HEK293 (cell line): ENCODE measurements at regions not wholly inside any gene's neighbourhood (a gene's known extent, or its start where the extent isn't known, plus 50 kb on each side); places are given as distances from the start of the nearest gene placed in this dataset.

ENCODE experiments used
- ZNF138 ChIP-seq: fragments of 450-650 bp; formaldehyde crosslinking; IDR thresholded peaks from 2 replicates; pipeline ENCODE4 v1.5.1; 2016; ENCODE audit warnings: missing biosample characterization, missing genetic modification characterization, borderline replicate concordance
- ZNF335 ChIP-seq: fragments of 450-650 bp; formaldehyde crosslinking; conservative IDR thresholded peaks from 2 replicates; pipeline ENCODE4 v1.5.1; 2016; ENCODE audit warnings: missing biosample characterization, missing genetic modification characterization
- ZNF354C ChIP-seq: fragments of 450-650 bp; formaldehyde crosslinking; IDR thresholded peaks from 2 replicates; pipeline ENCODE4 v1.5.1; 2016; ENCODE audit warnings: missing biosample characterization, missing genetic modification characterization, low read depth, borderline replicate concordance
- TF ChIP-seq, protein P1 (sequence below): fragments of 450-650 bp; formaldehyde crosslinking; IDR thresholded peaks from 2 replicates; pipeline ENCODE4 v1.5.1; 2016; ENCODE audit warnings: missing biosample characterization, missing genetic modification characterization
- TF ChIP-seq, protein P2 (sequence below): fragments of 450-650 bp; formaldehyde crosslinking; IDR thresholded peaks from 2 replicates; pipeline ENCODE4 v1.5.1; 2016; ENCODE audit warnings: missing biosample characterization, missing genetic modification characterization
- TF ChIP-seq, protein P3 (sequence below): fragments of 450-650 bp; formaldehyde crosslinking; IDR thresholded peaks from 2 replicates; pipeline ENCODE4 v1.5.1; 2016; ENCODE audit warnings: missing biosample characterization, missing genetic modification characterization
- TF ChIP-seq, protein P4 (sequence below): fragments of 450-650 bp; formaldehyde crosslinking; IDR thresholded peaks from 2 replicates; pipeline ENCODE4 v1.5.1; 2016; ENCODE audit warnings: missing biosample characterization, missing genetic modification characterization
- TF ChIP-seq, protein P5 (sequence below): fragments of 450-650 bp; formaldehyde crosslinking; IDR thresholded peaks from 2 replicates; pipeline ENCODE4 v1.5.1; 2016; ENCODE audit warnings: missing biosample characterization, missing genetic modification characterization

DNA sequence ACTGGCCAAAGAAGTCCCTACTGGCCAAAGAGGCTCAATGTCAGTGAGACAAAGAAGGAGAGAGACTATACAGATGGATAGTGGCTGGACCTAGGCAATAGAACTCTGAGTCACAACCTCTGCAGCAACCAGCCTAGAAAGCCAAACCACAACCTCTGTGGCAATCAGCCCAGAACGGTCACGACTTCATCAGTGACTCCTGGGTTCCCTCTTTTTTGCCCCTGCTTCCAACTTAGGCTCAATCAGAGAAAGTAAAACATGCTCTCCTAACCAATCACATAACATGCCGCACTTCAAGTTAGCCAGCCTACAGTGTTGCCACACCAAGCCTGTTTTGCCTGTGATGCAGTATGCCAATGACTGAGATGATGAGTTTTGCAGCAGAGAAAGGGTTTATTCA lies 203.4 kb downstream of the ANAPC10 start:
- TF ChIP-seq, protein P1, sequence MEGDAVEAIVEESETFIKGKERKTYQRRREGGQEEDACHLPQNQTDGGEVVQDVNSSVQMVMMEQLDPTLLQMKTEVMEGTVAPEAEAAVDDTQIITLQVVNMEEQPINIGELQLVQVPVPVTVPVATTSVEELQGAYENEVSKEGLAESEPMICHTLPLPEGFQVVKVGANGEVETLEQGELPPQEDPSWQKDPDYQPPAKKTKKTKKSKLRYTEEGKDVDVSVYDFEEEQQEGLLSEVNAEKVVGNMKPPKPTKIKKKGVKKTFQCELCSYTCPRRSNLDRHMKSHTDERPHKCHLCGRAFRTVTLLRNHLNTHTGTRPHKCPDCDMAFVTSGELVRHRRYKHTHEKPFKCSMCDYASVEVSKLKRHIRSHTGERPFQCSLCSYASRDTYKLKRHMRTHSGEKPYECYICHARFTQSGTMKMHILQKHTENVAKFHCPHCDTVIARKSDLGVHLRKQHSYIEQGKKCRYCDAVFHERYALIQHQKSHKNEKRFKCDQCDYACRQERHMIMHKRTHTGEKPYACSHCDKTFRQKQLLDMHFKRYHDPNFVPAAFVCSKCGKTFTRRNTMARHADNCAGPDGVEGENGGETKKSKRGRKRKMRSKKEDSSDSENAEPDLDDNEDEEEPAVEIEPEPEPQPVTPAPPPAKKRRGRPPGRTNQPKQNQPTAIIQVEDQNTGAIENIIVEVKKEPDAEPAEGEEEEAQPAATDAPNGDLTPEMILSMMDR (tag by site-specific recombination): no peak
- TF ChIP-seq, protein P2, sequence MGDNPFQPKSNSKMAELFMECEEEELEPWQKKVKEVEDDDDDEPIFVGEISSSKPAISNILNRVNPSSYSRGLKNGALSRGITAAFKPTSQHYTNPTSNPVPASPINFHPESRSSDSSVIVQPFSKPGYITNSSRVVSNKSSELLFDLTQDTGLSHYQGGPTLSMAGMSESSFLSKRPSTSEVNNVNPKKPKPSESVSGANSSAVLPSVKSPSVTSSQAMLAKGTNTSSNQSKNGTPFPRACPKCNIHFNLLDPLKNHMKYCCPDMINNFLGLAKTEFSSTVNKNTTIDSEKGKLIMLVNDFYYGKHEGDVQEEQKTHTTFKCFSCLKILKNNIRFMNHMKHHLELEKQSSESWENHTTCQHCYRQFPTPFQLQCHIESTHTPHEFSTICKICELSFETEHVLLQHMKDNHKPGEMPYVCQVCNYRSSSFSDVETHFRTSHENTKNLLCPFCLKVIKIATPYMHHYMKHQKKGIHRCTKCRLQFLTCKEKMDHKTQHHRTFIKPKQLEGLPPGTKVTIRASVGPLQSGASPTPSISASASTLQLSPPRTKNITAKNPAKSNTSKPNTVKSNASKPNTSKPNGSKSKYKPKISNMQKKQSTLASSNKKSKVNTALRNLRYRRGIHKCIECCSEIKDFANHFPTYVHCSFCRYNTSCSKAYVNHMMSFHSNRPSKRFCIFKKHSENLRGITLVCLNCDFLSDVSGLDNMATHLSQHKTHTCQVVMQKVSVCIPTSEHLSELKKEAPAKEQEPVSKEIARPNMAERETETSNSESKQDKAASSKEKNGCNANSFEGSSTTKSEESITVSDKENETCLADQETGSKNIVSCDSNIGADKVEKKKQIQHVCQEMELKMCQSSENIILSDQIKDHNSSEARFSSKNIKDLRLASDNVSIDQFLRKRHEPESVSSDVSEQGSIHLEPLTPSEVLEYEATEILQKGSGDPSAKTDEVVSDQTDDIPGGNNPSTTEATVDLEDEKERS: no peak
- no peak for TF ChIP-seq ZNF335 (tag by site-specific recombination)
- TF ChIP-seq, protein P3, sequence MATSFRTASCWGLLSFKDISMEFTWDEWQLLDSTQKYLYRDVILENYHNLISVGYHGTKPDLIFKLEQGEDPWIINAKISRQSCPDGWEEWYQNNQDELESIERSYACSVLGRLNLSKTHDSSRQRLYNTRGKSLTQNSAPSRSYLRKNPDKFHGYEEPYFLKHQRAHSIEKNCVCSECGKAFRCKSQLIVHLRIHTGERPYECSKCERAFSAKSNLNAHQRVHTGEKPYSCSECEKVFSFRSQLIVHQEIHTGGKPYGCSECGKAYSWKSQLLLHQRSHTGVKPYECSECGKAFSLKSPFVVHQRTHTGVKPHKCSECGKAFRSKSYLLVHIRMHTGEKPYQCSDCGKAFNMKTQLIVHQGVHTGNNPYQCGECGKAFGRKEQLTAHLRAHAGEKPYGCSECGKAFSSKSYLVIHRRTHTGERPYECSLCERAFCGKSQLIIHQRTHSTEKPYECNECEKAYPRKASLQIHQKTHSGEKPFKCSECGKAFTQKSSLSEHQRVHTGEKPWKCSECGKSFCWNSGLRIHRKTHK (tag by site-specific recombination): no peak
- no peak for TF ChIP-seq ZNF138 (tag by site-specific recombination)
- TF ChIP-seq, protein P4, sequence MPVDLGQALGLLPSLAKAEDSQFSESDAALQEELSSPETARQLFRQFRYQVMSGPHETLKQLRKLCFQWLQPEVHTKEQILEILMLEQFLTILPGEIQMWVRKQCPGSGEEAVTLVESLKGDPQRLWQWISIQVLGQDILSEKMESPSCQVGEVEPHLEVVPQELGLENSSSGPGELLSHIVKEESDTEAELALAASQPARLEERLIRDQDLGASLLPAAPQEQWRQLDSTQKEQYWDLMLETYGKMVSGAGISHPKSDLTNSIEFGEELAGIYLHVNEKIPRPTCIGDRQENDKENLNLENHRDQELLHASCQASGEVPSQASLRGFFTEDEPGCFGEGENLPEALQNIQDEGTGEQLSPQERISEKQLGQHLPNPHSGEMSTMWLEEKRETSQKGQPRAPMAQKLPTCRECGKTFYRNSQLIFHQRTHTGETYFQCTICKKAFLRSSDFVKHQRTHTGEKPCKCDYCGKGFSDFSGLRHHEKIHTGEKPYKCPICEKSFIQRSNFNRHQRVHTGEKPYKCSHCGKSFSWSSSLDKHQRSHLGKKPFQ (tag by site-specific recombination): no peak
- TF ChIP-seq, protein P5, sequence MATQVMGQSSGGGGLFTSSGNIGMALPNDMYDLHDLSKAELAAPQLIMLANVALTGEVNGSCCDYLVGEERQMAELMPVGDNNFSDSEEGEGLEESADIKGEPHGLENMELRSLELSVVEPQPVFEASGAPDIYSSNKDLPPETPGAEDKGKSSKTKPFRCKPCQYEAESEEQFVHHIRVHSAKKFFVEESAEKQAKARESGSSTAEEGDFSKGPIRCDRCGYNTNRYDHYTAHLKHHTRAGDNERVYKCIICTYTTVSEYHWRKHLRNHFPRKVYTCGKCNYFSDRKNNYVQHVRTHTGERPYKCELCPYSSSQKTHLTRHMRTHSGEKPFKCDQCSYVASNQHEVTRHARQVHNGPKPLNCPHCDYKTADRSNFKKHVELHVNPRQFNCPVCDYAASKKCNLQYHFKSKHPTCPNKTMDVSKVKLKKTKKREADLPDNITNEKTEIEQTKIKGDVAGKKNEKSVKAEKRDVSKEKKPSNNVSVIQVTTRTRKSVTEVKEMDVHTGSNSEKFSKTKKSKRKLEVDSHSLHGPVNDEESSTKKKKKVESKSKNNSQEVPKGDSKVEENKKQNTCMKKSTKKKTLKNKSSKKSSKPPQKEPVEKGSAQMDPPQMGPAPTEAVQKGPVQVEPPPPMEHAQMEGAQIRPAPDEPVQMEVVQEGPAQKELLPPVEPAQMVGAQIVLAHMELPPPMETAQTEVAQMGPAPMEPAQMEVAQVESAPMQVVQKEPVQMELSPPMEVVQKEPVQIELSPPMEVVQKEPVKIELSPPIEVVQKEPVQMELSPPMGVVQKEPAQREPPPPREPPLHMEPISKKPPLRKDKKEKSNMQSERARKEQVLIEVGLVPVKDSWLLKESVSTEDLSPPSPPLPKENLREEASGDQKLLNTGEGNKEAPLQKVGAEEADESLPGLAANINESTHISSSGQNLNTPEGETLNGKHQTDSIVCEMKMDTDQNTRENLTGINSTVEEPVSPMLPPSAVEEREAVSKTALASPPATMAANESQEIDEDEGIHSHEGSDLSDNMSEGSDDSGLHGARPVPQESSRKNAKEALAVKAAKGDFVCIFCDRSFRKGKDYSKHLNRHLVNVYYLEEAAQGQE (tag by site-specific recombination): no peak
- no peak for TF ChIP-seq ZNF354C
